HepG2 (cell line): ENCODE measurements at regions not wholly inside any gene's neighbourhood (a gene's known extent, or its start where the extent isn't known, plus 50 kb on each side); places are given as distances from the start of the nearest gene placed in this dataset.

Experiments used
- AHDC1 ChIP-seq: sonication (generic); formaldehyde crosslinking; IDR thresholded peaks from 2 replicates; pipeline ENCODE4 v1.5.1; 2020; ENCODE audit warnings: mild to moderate bottlenecking, missing genetic modification reagents, borderline replicate concordance
- CREB1 ChIP-seq, 2 experiments: fragments of 450-650 bp in 1 of 2; IDR thresholded peaks; 2 replicates each; pipeline ENCODE4 v1.6.1; 2016 to 2017; ENCODE audit warnings: control low read depth in 1 of 2, mild to moderate bottlenecking in 1 of 2, missing compliant biosample characterization in 1 of 2, missing genetic modification characterization in 1 of 2
- CSRNP1 ChIP-seq: sonication (generic); formaldehyde crosslinking; IDR thresholded peaks from 2 replicates; pipeline ENCODE4 v1.8.1; 2023; ENCODE audit warnings: mild to moderate bottlenecking, missing genetic modification reagents
- CTCF ChIP-seq: sonication (generic); formaldehyde crosslinking; IDR thresholded peaks from 2 replicates; pipeline ENCODE4 v1.5.0; 2020; ENCODE audit warnings: mild to moderate bottlenecking, missing genetic modification reagents, moderate library complexity
- HOXA3 ChIP-seq: sonication (generic); formaldehyde crosslinking; IDR thresholded peaks from 2 replicates; pipeline ENCODE4 v1.5.0; 2020; ENCODE audit warnings: missing genetic modification reagents
- JUN ChIP-seq: sonication (generic); formaldehyde crosslinking; IDR thresholded peaks from 2 replicates; pipeline ENCODE4 v1.4.0; 2020; ENCODE audit warnings: mild to moderate bottlenecking, missing genetic modification reagents
- MAX ChIP-seq: IDR thresholded peaks from 2 replicates; pipeline ENCODE4 v1.6.1; 2012; ENCODE audit warnings: inconsistent platforms
- NFE2L1 ChIP-seq: sonication (generic); formaldehyde crosslinking; IDR thresholded peaks from 2 replicates; pipeline ENCODE4 v1.4.0; 2020; ENCODE audit warnings: missing genetic modification reagents, mild to moderate bottlenecking, borderline replicate concordance
- POLR2A ChIP-seq, 2 experiments: IDR thresholded peaks; 2 replicates each; pipeline ENCODE4 v1.6.1; 2011; ENCODE audit warnings: low read depth in 2 of 2, low read length in 2 of 2, mild to moderate bottlenecking in 1 of 2, moderate library complexity in 1 of 2; ENCODE audit not compliant: insufficient read depth in 1 of 2
- RNF2 ChIP-seq: fragments of 450-650 bp; conservative IDR thresholded peaks from 2 replicates; pipeline ENCODE4 v1.6.1; 2016; ENCODE audit warnings: low read depth
- ZMYM4 ChIP-seq: sonication (generic); formaldehyde crosslinking; IDR thresholded peaks from 2 replicates; pipeline ENCODE4 v1.8.1; 2023; ENCODE audit warnings: mild to moderate bottlenecking, missing genetic modification reagents
- ZNF383 ChIP-seq: sonication (generic); formaldehyde crosslinking; IDR thresholded peaks from 2 replicates; pipeline ENCODE4 v1.4.0; 2020; ENCODE audit warnings: missing genetic modification reagents, mild to moderate bottlenecking, borderline replicate concordance
- ZNF550 ChIP-seq: sonication (generic); formaldehyde crosslinking; IDR thresholded peaks from 2 replicates; pipeline ENCODE4 v1.4.0; 2020; ENCODE audit warnings: mild to moderate bottlenecking, missing genetic modification reagents, borderline replicate concordance

- TF ChIP-seq ZMYM4 (CRISPR knock-in tag) (no peak), HOXA3 (CRISPR knock-in tag) (no peak), CTCF (CRISPR knock-in tag) (no peak), JUN (CRISPR knock-in tag) (no peak), NFE2L1 (CRISPR knock-in tag) (no peak), POLR2A (IDR thresholded peaks at IDR 0.05; ENCODE audit: insufficient read depth in 1 of 2, low read depth in 2 of 2, low read length in 2 of 2) (no peak), CREB1 (IDR thresholded peaks at IDR 0.05) (no peak), CREB1 (CRISPR knock-in tag; IDR thresholded peaks at IDR 0.05) (no peak), MAX (no peak), ZNF383 (CRISPR knock-in tag) (no peak), ZNF550 (CRISPR knock-in tag) (no peak), AHDC1 (no peak), RNF2 (no peak), CSRNP1 (CRISPR knock-in tag) (no peak)
Measured at GRCh38 chr13:81473366-81473899, 1132.5 kb upstream of the SPRY2 start.
